Lung (tissue), 11 donors: ENCODE measurements at regions not wholly inside any gene's neighbourhood (a gene's known extent, or its start where the extent isn't known, plus 50 kb on each side); places are given as distances from the start of the nearest gene placed in this dataset.

ENCODE experiments used
- ATAC-seq: fragments of 200-7000 bp; cut with Tn5 transposase; one replicate; pipeline ENCODE4 v1.9.1; 2020; ENCODE audit warnings: moderate number of reproducible peaks; ENCODE audit not compliant: insufficient read depth, low FRiP score
- DNase-seq, 3 donors: peaks; one replicate each; pipeline ENCODE4 v3.0.0-alpha.2; 2013 to 2017
- H3K27ac ChIP-seq, 2 donors: one replicate each; pipeline ENCODE4 v1.5.1; 2013; ENCODE audit warnings: mild to moderate bottlenecking in 2 of 2, moderate library complexity in 2 of 2, control low read depth in 1 of 2, inconsistent platforms in 1 of 2, low read depth in 1 of 2, low read length in 1 of 2
- H3K27me3 ChIP-seq, 3 donors: one replicate each; pipeline ENCODE4 v1.5.1; 2013; ENCODE audit warnings: low read length in 2 of 3; ENCODE audit not compliant: control insufficient read depth in 3 of 3, insufficient read depth in 3 of 3
- H3K36me3 ChIP-seq, 4 donors: one replicate each; pipeline ENCODE4 v1.5.1; 2013; ENCODE audit warnings: low read length in 4 of 4, mild to moderate bottlenecking in 1 of 4, moderate library complexity in 1 of 4; ENCODE audit not compliant: control insufficient read depth in 4 of 4, insufficient read depth in 4 of 4
- H3K4me1 ChIP-seq, 5 donors: one replicate each; pipeline ENCODE4 v1.5.1; 2013; ENCODE audit warnings: low read length in 5 of 5, mild to moderate bottlenecking in 2 of 5, moderate library complexity in 1 of 5; ENCODE audit not compliant: control insufficient read depth in 5 of 5, insufficient read depth in 5 of 5
- H3K4me3 ChIP-seq: one replicate; pipeline ENCODE4 v1.5.1; 2013; ENCODE audit warnings: mild to moderate bottlenecking, control low read depth, moderate library complexity
- H3K9ac ChIP-seq, 2 donors: one replicate each; pipeline ENCODE4 v1.5.1; 2013; ENCODE audit warnings: low read length in 2 of 2, control low read depth in 1 of 2; ENCODE audit not compliant: insufficient read depth in 1 of 2
- H3K9me3 ChIP-seq, 4 donors: one replicate each; pipeline ENCODE4 v1.5.1; 2013; ENCODE audit warnings: low read length in 3 of 4, mild to moderate bottlenecking in 1 of 4, moderate library complexity in 1 of 4; ENCODE audit not compliant: control insufficient read depth in 4 of 4, insufficient read depth in 3 of 4
- WGBS, 2 donors: extraction: QIAGEN DNeasy Blood & Tissue Kit; methylation state at CpG; one replicate each; pipeline ENCODE4 v1.1.7; 2013; 5-methylcytosine and 5-hydroxymethylcytosine counted together
- TF ChIP-seq, protein P1 (sequence below): IDR thresholded peaks from 2 replicates; pipeline ENCODE4 v1.5.1; 2012; ENCODE audit warnings: mild to moderate bottlenecking; ENCODE audit errors: control extremely low read depth, extremely low read depth
- donor health status: control.
- donor health status: control.
- donor health status: Bipolar disorder and iron deficiency.
- donor health status: healthy.
- donor health status: DM: yes; HTN: yes; CAD: no.

- H3K36me3 ChIP-seq: no peaks in the 10 kb centered on the region
- ATAC-seq: no peak
- no peak overlapping the region for H3K4me3 ChIP-seq
- no peak overlapping the region for H3K9ac ChIP-seq
- no peak for DNase-seq
- no peak overlapping the region for H3K27ac ChIP-seq
- H3K9me3 ChIP-seq: no peaks in the 10 kb centered on the region
- no peaks in the 10 kb centered on the region for H3K27me3 ChIP-seq
- H3K4me1 ChIP-seq: peaks cover 0 to 3% (median 0%) of the 10 kb centered on the region in 5 donors
- TF ChIP-seq, protein P1, sequence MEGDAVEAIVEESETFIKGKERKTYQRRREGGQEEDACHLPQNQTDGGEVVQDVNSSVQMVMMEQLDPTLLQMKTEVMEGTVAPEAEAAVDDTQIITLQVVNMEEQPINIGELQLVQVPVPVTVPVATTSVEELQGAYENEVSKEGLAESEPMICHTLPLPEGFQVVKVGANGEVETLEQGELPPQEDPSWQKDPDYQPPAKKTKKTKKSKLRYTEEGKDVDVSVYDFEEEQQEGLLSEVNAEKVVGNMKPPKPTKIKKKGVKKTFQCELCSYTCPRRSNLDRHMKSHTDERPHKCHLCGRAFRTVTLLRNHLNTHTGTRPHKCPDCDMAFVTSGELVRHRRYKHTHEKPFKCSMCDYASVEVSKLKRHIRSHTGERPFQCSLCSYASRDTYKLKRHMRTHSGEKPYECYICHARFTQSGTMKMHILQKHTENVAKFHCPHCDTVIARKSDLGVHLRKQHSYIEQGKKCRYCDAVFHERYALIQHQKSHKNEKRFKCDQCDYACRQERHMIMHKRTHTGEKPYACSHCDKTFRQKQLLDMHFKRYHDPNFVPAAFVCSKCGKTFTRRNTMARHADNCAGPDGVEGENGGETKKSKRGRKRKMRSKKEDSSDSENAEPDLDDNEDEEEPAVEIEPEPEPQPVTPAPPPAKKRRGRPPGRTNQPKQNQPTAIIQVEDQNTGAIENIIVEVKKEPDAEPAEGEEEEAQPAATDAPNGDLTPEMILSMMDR: no peak
Observed at GRCh38 chr10:64054392-64054791, 533.2 kb downstream of the REEP3 start.

DNA sequence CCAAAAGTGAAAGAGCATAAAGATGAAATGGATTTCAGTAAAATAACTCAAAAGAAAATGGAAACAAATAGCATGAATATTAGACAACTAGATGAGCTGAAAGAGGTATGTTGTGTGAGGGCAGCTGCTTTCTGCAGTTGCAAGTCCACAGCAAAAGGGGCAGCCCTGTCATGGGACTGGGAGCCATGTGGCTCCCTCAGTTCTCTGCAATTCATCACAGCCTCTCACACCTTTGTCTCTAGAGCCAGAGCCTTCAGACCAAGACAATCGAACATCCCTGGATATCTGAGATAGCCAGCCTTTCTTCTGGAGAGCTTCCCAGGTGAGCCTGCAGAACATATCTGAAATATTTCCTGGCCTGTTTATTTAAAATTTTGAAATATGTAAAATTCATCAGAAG lies 538.7 kb downstream of the REEP3 start:
- Histone ChIP-seq H3K4me3 (no peak overlapping the region), H3K9ac (no peak overlapping the region), H3K9me3 (no peaks in the 10 kb centered on the region), H3K36me3 (no peaks in the 10 kb centered on the region), H3K27me3 (no peaks in the 10 kb centered on the region), H3K27ac (no peak overlapping the region), H3K4me1 (peaks cover 0 to 3% (median 0%) of the 10 kb centered on the region in 5 donors)
- no peak for DNase-seq
- ATAC-seq: no peak
- WGBS, 2 donors: 59 to 70% methylated on average over 1 of the region's 1 CpG
- TF ChIP-seq, protein P1: no peak

GRCh38 chr10:64060389-64060788 lies 539.2 kb downstream of the REEP3 start:
- TF ChIP-seq, protein P1: no peak
- H3K9ac ChIP-seq: no peak overlapping the region
- H3K4me3 ChIP-seq: no peak overlapping the region
- H3K4me1 ChIP-seq: peaks cover 0 to 3% (median 0%) of the 10 kb centered on the region in 5 donors
- H3K9me3 ChIP-seq: no peaks in the 10 kb centered on the region
- H3K27ac ChIP-seq: no peak overlapping the region
- WGBS, 2 donors: 74 to 87% methylated on average over 7 of the region's 7 CpGs
- H3K27me3 ChIP-seq: no peaks in the 10 kb centered on the region
- ATAC-seq (no peak), DNase-seq (no peak)
- H3K36me3 ChIP-seq: no peaks in the 10 kb centered on the region

GRCh38 chr10:64062793-64063192 lies 541.6 kb downstream of the REEP3 start:
- ATAC-seq (no peak), DNase-seq (no peak)
- TF ChIP-seq, protein P1: no peak
- H3K27ac ChIP-seq: no peak overlapping the region
- H3K27me3 ChIP-seq: no peaks in the 10 kb centered on the region
- H3K36me3 ChIP-seq: no peaks in the 10 kb centered on the region
- H3K9me3 ChIP-seq: no peaks in the 10 kb centered on the region
- H3K4me3 ChIP-seq: no peak overlapping the region
- 65 to 80% methylated on average over 4 of the region's 4 CpGs for WGBS, 2 donors
- peaks cover 0 to 11% (median 0%) of the 10 kb centered on the region in 5 donors for H3K4me1 ChIP-seq
- no peak overlapping the region for H3K9ac ChIP-seq
